SKM-1 treated with dmso at 0.1 percent for 144 hours (cell line): ENCODE measurements at regions not wholly inside any gene's neighbourhood (a gene's known extent, or its start where the extent isn't known, plus 50 kb on each side); places are given as distances from the start of the nearest gene placed in this dataset.
"Not testable (repeated sequence)": the region's sequence is repeated elsewhere in the genome, so short reads cannot be mapped to it uniquely, and the experiment has no call there.

ENCODE experiments used
- DNase-seq: peaks from one replicate; lab custom pipeline; 2025; ENCODE audit not compliant: unreplicated experiment; lab: John Stamatoyannopoulos, UW

- DNase-seq = not testable (repeated sequence)
Observed at GRCh38 chr18:42381236-42381635, 426.2 kb downstream of the PIK3C3 start.

GRCh38 chr18:42392416-42392815 lies 437.4 kb downstream of the PIK3C3 start:
- no peak for DNase-seq

- no peak for DNase-seq
Observed at GRCh38 chr18:42392926-42393325, 437.9 kb downstream of the PIK3C3 start.

- DNase-seq = no peak
Observed at GRCh38 chr18:42394238-42394637, 439.2 kb downstream of the PIK3C3 start.

GRCh38 chr18:42401131-42401673 lies 446.2 kb downstream of the PIK3C3 start:
- no peak for DNase-seq

- no peak for DNase-seq
Observed at GRCh38 chr18:42404151-42404550, 449.1 kb downstream of the PIK3C3 start.

- DNase-seq = no peak
Observed at GRCh38 chr18:42409005-42409404, 454.0 kb downstream of the PIK3C3 start.

GRCh38 chr18:42412281-42412680 lies 457.2 kb downstream of the PIK3C3 start:
- DNase-seq = no peak

- DNase-seq = no peak
Observed at GRCh38 chr18:42412896-42413295, 457.9 kb downstream of the PIK3C3 start.

- DNase-seq = no peak
Observed at GRCh38 chr18:42413870-42414269, 458.8 kb downstream of the PIK3C3 start.

- no peak for DNase-seq
Observed at GRCh38 chr18:42414756-42415454, 459.9 kb downstream of the PIK3C3 start.

GRCh38 chr18:42417189-42417588 lies 462.2 kb downstream of the PIK3C3 start:
- DNase-seq = no peak

GRCh38 chr18:42418121-42418520 lies 463.1 kb downstream of the PIK3C3 start:
- DNase-seq = no peak

- no peak for DNase-seq
Observed at GRCh38 chr18:42425025-42425424, 470.0 kb downstream of the PIK3C3 start.

- no peak for DNase-seq
Observed at GRCh38 chr18:42426496-42427015, 471.5 kb downstream of the PIK3C3 start.

- DNase-seq = no peak
Observed at GRCh38 chr18:42429196-42429595, 474.2 kb downstream of the PIK3C3 start.

- DNase-seq = no peak
Observed at GRCh38 chr18:42436222-42436765, 481.3 kb downstream of the PIK3C3 start.

GRCh38 chr18:42437001-42437400 lies 482.0 kb downstream of the PIK3C3 start:
- no peak for DNase-seq

GRCh38 chr18:42437646-42438045 lies 482.6 kb downstream of the PIK3C3 start:
- DNase-seq = no peak

GRCh38 chr18:42442656-42443055 lies 487.6 kb downstream of the PIK3C3 start:
- DNase-seq = no peak

- no peak for DNase-seq
Observed at GRCh38 chr18:42444349-42444748, 489.3 kb downstream of the PIK3C3 start.

GRCh38 chr18:42445359-42445758 lies 490.3 kb downstream of the PIK3C3 start:
- DNase-seq = no peak
